ENCODE measurements at regions not wholly inside any gene's neighbourhood (a gene's known extent, or its start where the extent isn't known, plus 50 kb on each side); places are given as distances from the start of the nearest gene placed in this dataset.

DNA sequence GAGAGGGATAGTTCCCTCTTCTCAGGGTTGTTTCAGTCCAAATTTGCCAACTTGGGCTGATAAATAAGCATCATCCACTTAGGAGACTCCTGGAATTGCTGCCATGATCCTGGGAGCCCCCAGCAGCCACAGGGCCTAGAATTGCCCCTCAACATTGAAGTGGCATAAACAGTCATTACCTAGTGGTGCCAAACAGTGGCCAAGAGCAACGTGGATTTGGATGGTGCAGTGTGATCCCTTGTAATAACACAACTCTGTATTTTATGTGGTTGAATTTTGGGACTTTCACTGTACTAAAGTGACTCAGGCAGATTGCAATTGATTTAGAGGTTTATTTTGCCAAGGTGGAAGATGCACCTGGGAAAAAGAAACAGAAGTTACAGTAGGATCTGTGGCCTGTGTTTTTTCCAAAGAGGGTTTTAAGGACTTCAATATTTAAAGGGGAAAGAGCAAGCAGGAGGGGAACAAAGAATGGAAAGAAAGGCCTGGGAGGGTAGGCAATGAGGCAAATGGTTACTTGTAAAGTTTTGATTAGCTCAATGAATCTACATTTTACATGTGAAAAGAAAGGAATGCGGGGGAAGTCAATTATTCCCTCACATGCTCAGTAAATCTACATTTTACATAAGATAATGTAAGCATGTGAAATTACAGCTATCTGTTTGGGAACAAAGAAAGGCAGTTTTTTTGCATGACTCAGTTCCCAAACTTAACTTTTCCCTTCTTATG is 168.0 kb upstream of the NOX3 start:
- 27% methylated on average over 2 of the region's 2 CpGs for WGBS (ENCODE audit: missing lambda C conversion rate)
- ChIA-PET POLR2A (no interaction called here), CTCF (no interaction called here)
- no peak overlapping the region for H3K4me2 ChIP-seq
- FAIRE-seq (no peak), DNase-seq (ENCODE audit: low read depth in 1 of 2, low spot score in 1 of 2) (no peak), ATAC-seq (no peak)
- no peaks in the 10 kb centered on the region for H3K4me1 ChIP-seq
- TF ChIP-seq CEBPB (IDR thresholded peaks at IDR 0.05), result no peak
- H3K27ac ChIP-seq, result no peak overlapping the region
- no peak overlapping the region for H3K4me3 ChIP-seq
- no peaks in the 10 kb centered on the region for H3K9me3 ChIP-seq

DNA sequence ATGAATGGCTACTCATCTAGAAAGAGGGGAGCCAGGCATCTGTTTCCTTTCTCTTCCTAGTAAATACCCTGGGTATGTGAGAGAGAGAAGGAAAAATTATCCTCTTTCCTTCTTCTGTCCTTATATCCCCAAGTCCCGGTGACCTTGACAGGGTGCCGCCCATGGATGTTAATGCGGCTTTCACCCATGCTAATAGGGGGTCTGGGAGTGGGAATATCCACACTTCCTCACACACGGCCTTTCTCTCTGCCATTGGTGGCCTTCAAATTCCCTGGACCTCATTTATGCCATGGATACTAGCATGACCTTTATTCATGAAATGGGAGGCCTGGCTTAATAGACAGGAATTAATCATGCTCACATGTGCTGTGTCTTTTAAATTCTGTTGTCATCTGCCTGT is 159.0 kb upstream of the NOX3 start:
- FAIRE-seq (no peak), ATAC-seq (no peak)
- CTCF ChIA-PET, result interaction anchor here (0.8 kb wide), 1 partner anchor 396 kb away, joined by 3 read pairs; no protein-coding TSS in a partner anchor

DNA sequence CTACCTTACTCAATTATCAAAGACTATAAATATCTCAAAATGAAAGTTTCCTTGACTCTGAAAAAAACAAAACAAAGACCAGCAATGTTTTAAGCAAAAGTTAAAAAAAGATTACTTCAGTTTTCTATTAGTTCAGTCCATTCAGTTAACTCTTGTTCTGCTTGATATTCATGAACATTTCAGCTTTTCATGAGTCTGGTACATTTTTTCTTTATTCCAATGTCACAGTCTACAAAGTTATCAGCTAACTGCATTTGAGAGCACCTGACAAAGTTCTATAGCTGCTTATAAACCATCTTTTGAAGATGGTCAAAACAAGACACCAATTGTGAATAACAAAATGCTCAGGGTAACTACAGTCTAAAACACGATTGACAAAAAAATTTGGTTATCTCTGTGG is 156.1 kb upstream of the NOX3 start:
- no peak for ATAC-seq
- Histone ChIP-seq H3K27ac (no peak overlapping the region), H3K4me1 (no peaks in the 10 kb centered on the region), H3K9me3 (no peaks in the 10 kb centered on the region), H3K4me3 (no peak overlapping the region), H3K4me2 (no peak overlapping the region)
- 5% methylated on average over 1 of the region's 1 CpG for WGBS (ENCODE audit: missing lambda C conversion rate)
- ChIA-PET CTCF (no interaction called here), POLR2A (no interaction called here)
- DNase-seq (ENCODE audit: low read depth in 1 of 2, low spot score in 1 of 2), result no peak
- TF ChIP-seq POLR2AphosphoS2 (conservative IDR thresholded peaks at IDR 0.05; ENCODE audit: low read length) (no peak), CBX8 (IDR thresholded peaks at IDR 0.05) (no peak), MAX (IDR thresholded peaks at IDR 0.05) (no peak), GATA3 (IDR thresholded peaks at IDR 0.05; ENCODE audit: borderline replicate concordance) (no peak), RAD21 (conservative IDR thresholded peaks at IDR 0.05 in 1 of 2, IDR thresholded peaks at IDR 0.05 in 1 of 2) (no peak), RARB (CRISPR knock-in tag; IDR thresholded peaks at IDR 0.05) (no peak), FOXS1 (CRISPR knock-in tag; IDR thresholded peaks at IDR 0.05) (no peak)
- TF ChIP-seq, protein P1, sequence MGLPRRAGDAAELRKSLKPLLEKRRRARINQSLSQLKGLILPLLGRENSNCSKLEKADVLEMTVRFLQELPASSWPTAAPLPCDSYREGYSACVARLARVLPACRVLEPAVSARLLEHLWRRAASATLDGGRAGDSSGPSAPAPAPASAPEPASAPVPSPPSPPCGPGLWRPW (IDR thresholded peaks at IDR 0.05), result no peak
- no peak for FAIRE-seq

More for the DNA sequence above, 159.0 kb upstream of the NOX3 start:
- Histone ChIP-seq H3K9me3 (no peaks in the 10 kb centered on the region), H3K4me1 (no peaks in the 10 kb centered on the region), H3K27ac (no peak overlapping the region), H3K4me3 (no peak overlapping the region), H3K4me2 (no peak overlapping the region)
- DNase-seq (ENCODE audit: low read depth in 1 of 2, low spot score in 1 of 2), result no peak
- POLR2A ChIA-PET, result no interaction called here
- 49% methylated on average over 4 of the region's 4 CpGs for WGBS (ENCODE audit: missing lambda C conversion rate)
- TF ChIP-seq EHMT2 (IDR thresholded peaks at IDR 0.05; ENCODE audit: low read depth) (no peak), POLR2AphosphoS2 (conservative IDR thresholded peaks at IDR 0.05; ENCODE audit: low read length) (no peak), ZFP36 (IDR thresholded peaks at IDR 0.05; ENCODE audit: borderline replicate concordance, partially characterized antibody) (no peak), BCL3 (IDR thresholded peaks at IDR 0.05) (no peak), EP300 (IDR thresholded peaks at IDR 0.05) (no peak), KDM5A (IDR thresholded peaks at IDR 0.05) (no peak), EHF (CRISPR knock-in tag; IDR thresholded peaks at IDR 0.05) (no peak), HOXB5 (CRISPR knock-in tag; IDR thresholded peaks at IDR 0.05) (no peak), JUN (IDR thresholded peaks at IDR 0.05) (no peak), FOXS1 (CRISPR knock-in tag; IDR thresholded peaks at IDR 0.05) (no peak), NFE2L2 (conservative IDR thresholded peaks at IDR 0.05; ENCODE audit: low read length) (no peak)
- TF ChIP-seq, protein P2, sequence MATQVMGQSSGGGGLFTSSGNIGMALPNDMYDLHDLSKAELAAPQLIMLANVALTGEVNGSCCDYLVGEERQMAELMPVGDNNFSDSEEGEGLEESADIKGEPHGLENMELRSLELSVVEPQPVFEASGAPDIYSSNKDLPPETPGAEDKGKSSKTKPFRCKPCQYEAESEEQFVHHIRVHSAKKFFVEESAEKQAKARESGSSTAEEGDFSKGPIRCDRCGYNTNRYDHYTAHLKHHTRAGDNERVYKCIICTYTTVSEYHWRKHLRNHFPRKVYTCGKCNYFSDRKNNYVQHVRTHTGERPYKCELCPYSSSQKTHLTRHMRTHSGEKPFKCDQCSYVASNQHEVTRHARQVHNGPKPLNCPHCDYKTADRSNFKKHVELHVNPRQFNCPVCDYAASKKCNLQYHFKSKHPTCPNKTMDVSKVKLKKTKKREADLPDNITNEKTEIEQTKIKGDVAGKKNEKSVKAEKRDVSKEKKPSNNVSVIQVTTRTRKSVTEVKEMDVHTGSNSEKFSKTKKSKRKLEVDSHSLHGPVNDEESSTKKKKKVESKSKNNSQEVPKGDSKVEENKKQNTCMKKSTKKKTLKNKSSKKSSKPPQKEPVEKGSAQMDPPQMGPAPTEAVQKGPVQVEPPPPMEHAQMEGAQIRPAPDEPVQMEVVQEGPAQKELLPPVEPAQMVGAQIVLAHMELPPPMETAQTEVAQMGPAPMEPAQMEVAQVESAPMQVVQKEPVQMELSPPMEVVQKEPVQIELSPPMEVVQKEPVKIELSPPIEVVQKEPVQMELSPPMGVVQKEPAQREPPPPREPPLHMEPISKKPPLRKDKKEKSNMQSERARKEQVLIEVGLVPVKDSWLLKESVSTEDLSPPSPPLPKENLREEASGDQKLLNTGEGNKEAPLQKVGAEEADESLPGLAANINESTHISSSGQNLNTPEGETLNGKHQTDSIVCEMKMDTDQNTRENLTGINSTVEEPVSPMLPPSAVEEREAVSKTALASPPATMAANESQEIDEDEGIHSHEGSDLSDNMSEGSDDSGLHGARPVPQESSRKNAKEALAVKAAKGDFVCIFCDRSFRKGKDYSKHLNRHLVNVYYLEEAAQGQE (IDR thresholded peaks at IDR 0.05), result no peak

All from A549 (cell line).